PC-9 (cell line): ENCODE measurements at regions not wholly inside any gene's neighbourhood (a gene's known extent, or its start where the extent isn't known, plus 50 kb on each side); places are given as distances from the start of the nearest gene placed in this dataset.
"Not testable (repeated sequence)": the region's sequence is repeated elsewhere in the genome, so short reads cannot be mapped to it uniquely, and the experiment has no call there.

ENCODE experiments used
- BruUV-seq: library from RNA; stranded (reverse); fragments of 400-500 nt; replicated peaks from 2 replicates; lab custom pipeline; 2021; lab: Mats Ljungman, UMichigan
- CTCF ChIA-PET: fragments of 300-600 bp; sonication (Branson Sonifier 250); formaldehyde crosslinking; loops from one replicate; lab custom pipeline; 2022; ENCODE audit warnings: antibody characterized with exemption; lab: Charles Lee
- POLR2A ChIA-PET: fragments of 300-600 bp; sonication (Branson Sonifier 250); formaldehyde crosslinking; loops from one replicate; lab custom pipeline; 2022; ENCODE audit warnings: antibody characterized with exemption; ENCODE audit not compliant: unreplicated experiment; lab: Charles Lee
- DNase-seq, 2 experiments: peaks; one replicate each; pipeline versions ENCODE4 v3.0.0 to v3.0.0-alpha.2; 2015 to 2022; ENCODE audit warnings: mixed read lengths in 1 of 2
- H2AFZ ChIP-seq: fragments of 200-600 bp; sonication (generic); 2 replicates; pipeline ENCODE4 v1.8.1; 2017; ENCODE audit warnings: antibody characterized with exemption
- H3F3A ChIP-seq: fragments of 200-600 bp; sonication (generic); 2 replicates; pipeline ENCODE4 v1.8.1; 2017; ENCODE audit warnings: antibody characterized with exemption, mild to moderate bottlenecking, low read depth; ENCODE audit not compliant: insufficient read depth
- H3K27ac ChIP-seq: fragments of 200-600 bp; sonication (generic); 2 replicates; pipeline ENCODE4 v1.6.1; 2016; ENCODE audit warnings: mixed run types
- H3K27me3 ChIP-seq: fragments of 200-600 bp; sonication (generic); 2 replicates; pipeline ENCODE4 v1.6.1; 2016; ENCODE audit warnings: low read depth, mixed run types; ENCODE audit not compliant: insufficient read depth
- H3K36me3 ChIP-seq: fragments of 200-600 bp; sonication (generic); 2 replicates; pipeline ENCODE4 v1.6.1; 2016; ENCODE audit warnings: low read depth, mixed run types
- H3K4me1 ChIP-seq: fragments of 200-600 bp; sonication (generic); replicated peaks from 2 replicates; pipeline ENCODE4 v1.6.1; 2016; ENCODE audit warnings: mixed run types; ENCODE audit not compliant: insufficient read depth
- H3K4me2 ChIP-seq: fragments of 200-600 bp; sonication (generic); 2 replicates; pipeline ENCODE4 v1.6.1; 2017; ENCODE audit warnings: mixed run types
- H3K4me3 ChIP-seq: fragments of 200-600 bp; sonication (generic); 2 replicates; pipeline ENCODE4 v1.6.1; 2016; ENCODE audit warnings: mixed run types
- H3K79me2 ChIP-seq: fragments of 200-600 bp; sonication (generic); 2 replicates; pipeline ENCODE4 v1.6.1; 2017; ENCODE audit warnings: low read depth, mixed run types
- H3K9me2 ChIP-seq: fragments of 200-600 bp; sonication (generic); 2 replicates; pipeline ENCODE4 v1.8.1; 2017; ENCODE audit warnings: mild to moderate bottlenecking; ENCODE audit not compliant: insufficient read depth
- H3K9me3 ChIP-seq: fragments of 200-600 bp; sonication (generic); 2 replicates; pipeline ENCODE4 v1.8.1; 2016; ENCODE audit warnings: low read depth; ENCODE audit not compliant: insufficient read depth
- H4K20me1 ChIP-seq: fragments of 200-600 bp; sonication (generic); 2 replicates; pipeline ENCODE4 v1.8.1; 2017; ENCODE audit not compliant: insufficient read depth
- EZH2 ChIP-seq: fragments of 200-600 bp; sonication (generic); IDR thresholded peaks from 2 replicates; pipeline ENCODE4 v1.8.0; 2017; ENCODE audit warnings: antibody characterized with exemption, low read depth
- intact Hi-C: fragments of 100-400 bp; cut with micrococcal nuclease; formaldehyde crosslinking; loops from one replicate; pipeline ENCODE4 v1.10.0; 2022; ENCODE audit not compliant: unreplicated experiment
- TF ChIP-seq, protein P1 (sequence below): fragments of 200-600 bp; sonication (generic); conservative IDR thresholded peaks from 2 replicates; pipeline ENCODE4 v1.6.1; 2017; ENCODE audit warnings: mixed run types, antibody characterized with exemption, mild to moderate bottlenecking, moderate library complexity

DNA sequence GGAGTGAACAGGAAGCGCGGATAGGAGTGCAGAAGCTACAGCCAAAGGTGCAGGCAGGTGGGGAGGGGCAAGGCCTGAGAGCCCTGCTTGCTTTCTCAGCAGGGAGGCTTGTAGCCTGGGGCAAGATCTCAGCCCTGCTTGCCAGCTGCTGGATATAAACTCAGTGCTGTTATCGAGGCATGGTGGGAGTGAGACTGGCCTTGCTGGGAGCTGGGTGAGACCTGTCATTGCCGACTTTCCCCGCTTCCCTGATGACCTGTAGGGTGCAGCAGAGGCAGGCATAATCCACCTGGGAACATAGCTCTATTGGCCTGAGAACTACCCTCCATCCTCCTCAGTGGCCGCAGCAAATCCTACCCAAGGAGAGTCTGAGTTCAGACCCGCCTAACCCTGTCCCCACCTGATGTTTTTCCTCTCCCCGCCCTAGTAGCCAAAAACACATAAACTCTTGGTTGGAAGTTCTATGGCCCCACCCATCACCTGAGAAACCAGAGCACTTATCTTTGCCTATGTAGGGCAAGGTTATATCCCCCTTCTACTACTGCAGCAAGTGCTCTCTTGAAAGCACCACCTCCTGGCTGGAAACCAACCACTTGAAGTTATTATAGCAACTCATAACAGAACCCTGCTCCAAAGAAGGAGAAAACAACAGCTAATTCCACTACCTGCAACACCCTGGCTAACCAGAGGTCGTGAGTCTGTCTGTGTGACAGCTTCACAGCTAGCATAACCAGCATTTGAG lies 80.7 kb downstream of the FHIP1A start:
- Histone ChIP-seq H4K20me1 (no peaks in the 10 kb centered on the region), H3K27me3 (no peaks in the 10 kb centered on the region), H3K27ac (peak overlapping the region; percentile 64), H3F3A (peaks cover 5% of the 10 kb centered on the region; the same call in 1 of the 2 replicates), H3K4me2 (peak overlapping the region; percentile 58), H2AFZ (no peak overlapping the region), H3K79me2 (peaks cover 5% of the 10 kb centered on the region; the same call in 1 of the 2 replicates), H3K36me3 (no peaks in the 10 kb centered on the region), H3K4me1 (peaks cover 30% of the 10 kb centered on the region), H3K9me2 (no peaks in the 10 kb centered on the region), H3K9me3 (no peaks in the 10 kb centered on the region), H3K4me3 (peak overlapping the region; percentile 37; the same call in 1 of the 2 replicates)
- peak; percentile 71 for DNase-seq
- BruUV-seq: no TSS peak
- ChIA-PET CTCF (interaction anchor here (0.6 to 1.1 kb wide), 4 partner anchors 30 to 1924 kb away, joined by 3 to 5 read pairs (median 3); no protein-coding TSS in a partner anchor), POLR2A (no interaction called here)
- intact Hi-C loops: no loop called here
- TF ChIP-seq EZH2: no peak
- TF ChIP-seq, protein P1, sequence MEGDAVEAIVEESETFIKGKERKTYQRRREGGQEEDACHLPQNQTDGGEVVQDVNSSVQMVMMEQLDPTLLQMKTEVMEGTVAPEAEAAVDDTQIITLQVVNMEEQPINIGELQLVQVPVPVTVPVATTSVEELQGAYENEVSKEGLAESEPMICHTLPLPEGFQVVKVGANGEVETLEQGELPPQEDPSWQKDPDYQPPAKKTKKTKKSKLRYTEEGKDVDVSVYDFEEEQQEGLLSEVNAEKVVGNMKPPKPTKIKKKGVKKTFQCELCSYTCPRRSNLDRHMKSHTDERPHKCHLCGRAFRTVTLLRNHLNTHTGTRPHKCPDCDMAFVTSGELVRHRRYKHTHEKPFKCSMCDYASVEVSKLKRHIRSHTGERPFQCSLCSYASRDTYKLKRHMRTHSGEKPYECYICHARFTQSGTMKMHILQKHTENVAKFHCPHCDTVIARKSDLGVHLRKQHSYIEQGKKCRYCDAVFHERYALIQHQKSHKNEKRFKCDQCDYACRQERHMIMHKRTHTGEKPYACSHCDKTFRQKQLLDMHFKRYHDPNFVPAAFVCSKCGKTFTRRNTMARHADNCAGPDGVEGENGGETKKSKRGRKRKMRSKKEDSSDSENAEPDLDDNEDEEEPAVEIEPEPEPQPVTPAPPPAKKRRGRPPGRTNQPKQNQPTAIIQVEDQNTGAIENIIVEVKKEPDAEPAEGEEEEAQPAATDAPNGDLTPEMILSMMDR: 0 out of 2 replicates have a peak, but pooled peaks have one; percentile 18

DNA sequence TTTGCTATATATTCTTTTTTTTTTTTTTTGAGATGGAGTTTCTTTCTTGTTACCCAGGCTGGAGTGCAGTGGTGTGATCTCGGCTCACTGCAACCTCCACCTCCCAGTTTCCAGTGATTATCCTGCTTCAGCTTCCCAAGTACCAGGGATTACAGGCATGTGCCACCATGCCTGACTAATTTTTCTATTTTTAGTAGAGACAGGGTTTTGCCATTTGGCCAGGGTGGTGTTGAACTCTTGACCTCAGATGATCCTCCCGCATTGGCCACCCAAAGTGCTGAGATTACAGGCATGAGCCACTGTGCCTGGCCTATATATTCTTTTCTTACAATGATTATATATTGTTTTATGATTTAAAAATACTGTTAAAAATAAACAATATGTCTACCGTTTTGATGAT lies 86.6 kb downstream of the FHIP1A start:
- POLR2A ChIA-PET: interaction anchor here (0.7 kb wide), 1 partner anchor 276 kb away, joined by 3 read pairs; no protein-coding TSS in a partner anchor
- H3K27ac ChIP-seq, H3K4me2 ChIP-seq, H3K4me3 ChIP-seq, intact Hi-C loops, H3K4me1 ChIP-seq, BruUV-seq, H3K27me3 ChIP-seq, H3F3A ChIP-seq, H3K79me2 ChIP-seq, H3K36me3 ChIP-seq, H3K9me3 ChIP-seq, H3K9me2 ChIP-seq, CTCF ChIA-PET, DNase-seq, H2AFZ ChIP-seq, H4K20me1 ChIP-seq: not testable (repeated sequence)

DNA sequence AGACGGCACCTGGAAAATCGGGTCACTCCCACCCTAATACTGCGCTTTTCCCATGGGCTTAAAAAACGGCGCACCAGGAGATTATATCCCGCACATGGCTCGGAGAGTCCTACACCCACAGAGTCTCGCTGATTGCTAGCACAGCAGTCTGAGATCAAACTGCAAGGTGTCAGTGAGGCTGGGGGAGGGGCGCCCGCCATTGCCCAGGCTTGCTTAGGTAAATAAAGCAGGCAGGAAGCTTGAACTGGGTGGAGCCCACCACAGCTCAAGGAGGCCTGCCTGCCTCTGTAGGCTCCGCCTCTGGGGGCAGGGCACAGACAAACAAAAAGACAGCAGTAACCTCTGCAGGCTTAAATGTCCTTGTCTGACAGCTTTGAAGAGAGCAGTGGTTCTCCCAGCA lies 102.6 kb downstream of the FHIP1A start:
- POLR2A ChIA-PET, H3K79me2 ChIP-seq, CTCF ChIA-PET, H3F3A ChIP-seq, H4K20me1 ChIP-seq, DNase-seq, intact Hi-C loops, BruUV-seq, H3K27me3 ChIP-seq, H3K9me2 ChIP-seq, H3K36me3 ChIP-seq, H3K4me3 ChIP-seq, H3K27ac ChIP-seq, H3K4me1 ChIP-seq, H3K4me2 ChIP-seq, H3K9me3 ChIP-seq, H2AFZ ChIP-seq: not testable (repeated sequence)

DNA sequence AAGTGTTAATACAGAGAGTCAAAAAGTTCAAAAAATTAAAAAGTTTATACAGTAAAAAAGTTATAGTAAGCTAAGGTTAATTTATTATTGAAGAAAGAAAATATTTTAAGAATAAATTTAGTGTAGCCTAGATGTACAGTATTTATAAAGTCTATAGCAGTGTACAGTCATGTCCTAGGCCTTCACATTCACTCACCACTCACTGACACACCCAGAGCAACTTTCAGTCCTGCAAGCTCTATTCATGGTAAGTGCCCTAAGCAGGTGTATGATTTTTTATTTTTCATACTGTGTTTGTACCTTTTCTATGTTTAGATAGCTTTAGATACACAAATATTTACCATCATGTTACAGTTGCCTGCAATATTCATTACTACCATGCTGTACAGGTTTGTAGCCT lies 108.9 kb downstream of the FHIP1A start:
- Histone ChIP-seq H3K4me1 (no peaks in the 10 kb centered on the region), H3K27me3 (no peaks in the 10 kb centered on the region), H3K9me3 (no peaks in the 10 kb centered on the region), H2AFZ (no peak overlapping the region), H3F3A (no peaks in the 10 kb centered on the region), H3K27ac (no peak overlapping the region), H3K36me3 (no peaks in the 10 kb centered on the region), H3K9me2 (no peaks in the 10 kb centered on the region), H4K20me1 (no peaks in the 10 kb centered on the region), H3K4me3 (no peak overlapping the region), H3K4me2 (no peak overlapping the region), H3K79me2 (no peaks in the 10 kb centered on the region)
- no peak for DNase-seq
- intact Hi-C loops: no loop called here
- ChIA-PET CTCF (no interaction called here), POLR2A (no interaction called here)
- TF ChIP-seq EZH2: no peak
- TF ChIP-seq, protein P1: no peak
- BruUV-seq: no TSS peak
